GM12874 (cell line): ENCODE measurements at regions not wholly inside any gene's neighbourhood (a gene's known extent, or its start where the extent isn't known, plus 50 kb on each side); places are given as distances from the start of the nearest gene placed in this dataset.

ENCODE experiments used
- TF ChIP-seq, protein P1 (sequence below): IDR thresholded peaks from 2 replicates; pipeline ENCODE4 v1.5.1; 2011; ENCODE audit warnings: low read depth, mild to moderate bottlenecking, control low read depth, low read length, moderate library complexity; ENCODE audit not compliant: insufficient read depth

DNA sequence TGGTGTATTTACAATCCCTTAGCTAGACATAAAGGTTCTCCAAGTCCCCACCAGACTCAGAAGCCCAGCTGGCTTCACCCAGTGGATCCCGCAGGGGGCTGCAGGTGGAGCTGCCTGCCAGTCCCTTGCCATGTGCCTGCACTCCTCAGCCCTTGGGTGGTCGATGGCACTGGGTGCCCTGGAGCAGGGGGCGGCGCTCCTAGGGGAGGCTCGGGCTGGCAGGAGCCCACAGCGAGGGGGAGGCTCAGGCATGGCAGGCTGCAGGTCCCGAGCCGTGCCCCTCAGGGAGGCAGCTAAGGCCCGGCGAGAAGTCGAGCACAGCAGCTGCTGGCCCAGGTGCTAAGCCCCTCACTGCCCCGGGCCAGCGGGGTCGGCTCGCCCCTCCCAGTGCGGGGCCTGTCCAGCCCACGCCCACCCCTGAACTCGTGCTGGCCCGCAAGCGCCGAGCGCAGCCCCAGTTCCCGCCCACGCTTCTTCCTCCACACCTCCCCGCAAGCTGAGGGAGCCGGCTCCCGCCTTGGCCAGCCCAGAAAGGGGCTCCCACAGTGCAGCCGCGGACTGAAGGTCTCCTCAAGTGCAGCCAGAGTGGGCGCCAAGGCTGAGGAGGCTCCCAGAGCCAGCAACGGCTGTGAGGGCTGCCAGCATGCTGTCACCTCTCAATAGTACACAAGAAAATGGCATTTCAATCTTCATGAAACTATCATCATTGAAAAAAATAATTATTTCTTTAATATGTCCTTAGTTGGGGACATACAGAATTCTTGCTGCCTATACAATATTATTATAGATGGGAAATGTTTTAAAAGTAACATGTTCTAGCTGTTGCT, 189.1 kb downstream of the SLC7A11 start:
- TF ChIP-seq, protein P1, sequence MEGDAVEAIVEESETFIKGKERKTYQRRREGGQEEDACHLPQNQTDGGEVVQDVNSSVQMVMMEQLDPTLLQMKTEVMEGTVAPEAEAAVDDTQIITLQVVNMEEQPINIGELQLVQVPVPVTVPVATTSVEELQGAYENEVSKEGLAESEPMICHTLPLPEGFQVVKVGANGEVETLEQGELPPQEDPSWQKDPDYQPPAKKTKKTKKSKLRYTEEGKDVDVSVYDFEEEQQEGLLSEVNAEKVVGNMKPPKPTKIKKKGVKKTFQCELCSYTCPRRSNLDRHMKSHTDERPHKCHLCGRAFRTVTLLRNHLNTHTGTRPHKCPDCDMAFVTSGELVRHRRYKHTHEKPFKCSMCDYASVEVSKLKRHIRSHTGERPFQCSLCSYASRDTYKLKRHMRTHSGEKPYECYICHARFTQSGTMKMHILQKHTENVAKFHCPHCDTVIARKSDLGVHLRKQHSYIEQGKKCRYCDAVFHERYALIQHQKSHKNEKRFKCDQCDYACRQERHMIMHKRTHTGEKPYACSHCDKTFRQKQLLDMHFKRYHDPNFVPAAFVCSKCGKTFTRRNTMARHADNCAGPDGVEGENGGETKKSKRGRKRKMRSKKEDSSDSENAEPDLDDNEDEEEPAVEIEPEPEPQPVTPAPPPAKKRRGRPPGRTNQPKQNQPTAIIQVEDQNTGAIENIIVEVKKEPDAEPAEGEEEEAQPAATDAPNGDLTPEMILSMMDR: no peak

DNA sequence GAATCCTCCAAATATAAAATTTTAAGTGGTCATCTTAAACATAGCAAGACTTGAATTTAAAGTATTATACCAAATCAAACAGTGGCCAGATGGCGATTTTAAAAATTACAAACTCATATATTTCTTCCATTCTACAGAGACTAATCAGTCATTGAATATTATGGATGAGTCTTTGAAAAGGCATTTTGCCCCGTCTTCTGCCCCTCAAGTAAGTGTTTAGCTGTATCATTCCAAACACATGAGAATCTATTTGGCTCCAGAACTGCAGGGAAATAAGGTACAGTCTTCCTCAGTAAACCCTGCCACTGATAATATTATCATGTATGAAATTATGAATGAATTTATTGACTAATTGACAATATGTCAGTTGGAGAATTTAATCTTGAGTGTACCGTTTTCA, 191.0 kb downstream of the SLC7A11 start:
- TF ChIP-seq, protein P1: no peak

- TF ChIP-seq, protein P1: no peak
Observed at GRCh38 chr4:138050601-138051000, 191.5 kb downstream of the SLC7A11 start.

GRCh38 chr4:138049355-138049754, 192.8 kb downstream of the SLC7A11 start:
- TF ChIP-seq, protein P1: no peak

DNA sequence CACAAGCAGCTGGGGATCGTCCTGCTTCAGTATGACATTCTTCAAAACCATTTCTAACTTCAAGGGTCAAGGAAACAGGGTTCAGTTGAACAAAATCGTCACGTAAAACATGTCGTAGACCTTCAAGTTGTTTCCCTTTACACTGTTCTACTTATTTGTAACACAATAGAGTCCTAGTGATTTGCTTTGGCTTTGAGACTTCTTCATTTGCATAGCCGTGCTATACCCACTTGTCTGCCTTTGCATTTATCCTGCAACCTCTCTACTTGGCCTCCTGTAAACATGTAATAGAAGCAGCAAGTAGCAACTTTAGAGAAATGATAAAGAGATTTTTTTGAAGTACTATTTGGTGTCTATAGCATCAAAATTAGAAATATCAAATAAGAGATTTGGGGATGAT, 194.9 kb downstream of the SLC7A11 start:
- TF ChIP-seq, protein P1: no peak

DNA sequence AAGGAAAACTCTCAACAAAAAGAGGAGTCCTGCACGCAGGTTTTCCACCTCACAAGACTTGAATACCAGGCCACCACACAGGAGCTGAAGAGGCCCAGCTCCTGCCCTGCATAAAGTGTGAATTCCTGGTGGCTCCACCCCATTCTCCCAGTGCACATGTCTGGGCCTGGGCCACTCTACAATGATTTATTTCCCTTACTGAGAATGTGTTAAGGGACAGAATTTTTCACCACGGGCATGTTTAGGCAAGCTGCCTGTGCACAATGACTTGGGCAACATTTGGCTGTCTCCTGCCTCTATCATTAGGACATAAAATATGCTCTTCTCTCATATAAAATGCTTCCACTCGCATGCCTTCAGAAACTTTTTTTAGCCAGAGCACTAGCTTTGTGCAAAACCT, 197.1 kb downstream of the SLC7A11 start:
- TF ChIP-seq, protein P1: no peak

GRCh38 chr4:138039010-138039409, 203.1 kb downstream of the SLC7A11 start:
- TF ChIP-seq, protein P1: no peak
